GM23338 (cell line): ENCODE measurements at regions not wholly inside any gene's neighbourhood (a gene's known extent, or its start where the extent isn't known, plus 50 kb on each side); places are given as distances from the start of the nearest gene placed in this dataset.

Source experiments
- ATAC-seq: fragments of 200-7000 bp; cut with Tn5 transposase; 3 replicates; pipeline ENCODE4 v1.9.1; 2020
- DNase-seq: peaks from one replicate; pipeline ENCODE4 v3.0.0-alpha.2; 2015; ENCODE audit warnings: low spot score
- H2AFZ ChIP-seq: fragments of 200-600 bp; sonication (generic); 2 replicates; pipeline ENCODE4 v1.8.0; 2016; ENCODE audit warnings: antibody characterized with exemption, mild to moderate bottlenecking, moderate library complexity
- H3F3A ChIP-seq: fragments of 200-600 bp; sonication (generic); replicated peaks from 2 replicates; pipeline ENCODE4 v1.8.0; 2017; ENCODE audit warnings: antibody characterized with exemption, mixed run types, low read depth
- H3K27ac ChIP-seq: fragments of 200-600 bp; sonication (generic); 2 replicates; pipeline ENCODE4 v1.6.1; 2016; ENCODE audit warnings: low read depth
- H3K27me3 ChIP-seq: fragments of 200-600 bp; sonication (generic); 2 replicates; pipeline ENCODE4 v1.8.0; 2016; ENCODE audit warnings: mild to moderate bottlenecking, mixed run types, moderate library complexity; ENCODE audit not compliant: insufficient read depth
- H3K36me3 ChIP-seq: fragments of 200-600 bp; sonication (generic); 2 replicates; pipeline ENCODE4 v1.8.0; 2016; ENCODE audit warnings: mild to moderate bottlenecking; ENCODE audit not compliant: insufficient read depth
- H3K4me1 ChIP-seq: fragments of 200-600 bp; sonication (generic); 2 replicates; pipeline ENCODE4 v1.8.0; 2016; ENCODE audit warnings: mild to moderate bottlenecking, moderate library complexity; ENCODE audit not compliant: insufficient read depth
- H3K4me2 ChIP-seq: fragments of 200-600 bp; sonication (generic); 2 replicates; pipeline ENCODE4 v1.7.1; 2017; ENCODE audit warnings: mixed run types
- H3K4me3 ChIP-seq: fragments of 200-600 bp; sonication (generic); 2 replicates; pipeline ENCODE4 v1.6.1; 2016; ENCODE audit warnings: mixed run types
- H3K79me2 ChIP-seq: fragments of 200-600 bp; sonication (generic); replicated peaks from 2 replicates; pipeline ENCODE4 v1.8.0; 2017; ENCODE audit warnings: mild to moderate bottlenecking; ENCODE audit not compliant: insufficient read depth
- H3K9me2 ChIP-seq: fragments of 200-600 bp; sonication (generic); 2 replicates; pipeline ENCODE4 v1.8.0; 2017; ENCODE audit not compliant: insufficient read depth
- H4K20me1 ChIP-seq: fragments of 200-600 bp; sonication (generic); replicated peaks from 2 replicates; pipeline ENCODE4 v1.8.0; 2017; ENCODE audit warnings: mild to moderate bottlenecking; ENCODE audit not compliant: insufficient read depth
- H3K27ac Mint-ChIP-seq: 2 replicates; pipeline ENCODE4 v1.8.0; 2020; ENCODE audit warnings: inconsistent platforms, mild to moderate bottlenecking, moderate library complexity, mixed read lengths
- H3K27me3 Mint-ChIP-seq: 3 replicates; pipeline ENCODE4 v1.8.0; 2022; ENCODE audit warnings: low read depth, mild to moderate bottlenecking, moderate library complexity, mixed read lengths, inconsistent platforms; ENCODE audit not compliant: insufficient read depth, poor library complexity
- H3K36me3 Mint-ChIP-seq: 3 replicates; pipeline ENCODE4 v1.8.0; 2021; ENCODE audit warnings: low read depth, mild to moderate bottlenecking, inconsistent platforms, moderate library complexity, mixed read lengths
- H3K4me1 Mint-ChIP-seq: 3 replicates; pipeline ENCODE4 v1.8.0; 2020; ENCODE audit warnings: mild to moderate bottlenecking, inconsistent platforms, mixed read lengths
- H3K4me3 Mint-ChIP-seq: 3 replicates; pipeline ENCODE4 v1.8.0; 2021; ENCODE audit warnings: moderate library complexity, mild to moderate bottlenecking, inconsistent platforms, mixed read lengths
- H3K9me3 Mint-ChIP-seq: 3 replicates; pipeline ENCODE4 v1.8.0; 2020; ENCODE audit warnings: moderate library complexity, mild to moderate bottlenecking, inconsistent platforms, mixed read lengths
- CREB1 ChIP-seq: fragments of 250-450 bp; sonication (Bioruptor Pico); IDR thresholded peaks from 2 replicates; pipeline ENCODE4 v1.5.0; 2020; ENCODE audit warnings: low read depth, mild to moderate bottlenecking, moderate library complexity
- EZH2 ChIP-seq: fragments of 200-600 bp; sonication (generic); IDR thresholded peaks from one replicate; pipeline ENCODE4 v1.8.0; 2017; ENCODE audit warnings: antibody characterized with exemption, mild to moderate bottlenecking, low read depth; ENCODE audit not compliant: unreplicated experiment
- EZH2phosphoT487 ChIP-seq: fragments of 200-600 bp; sonication (generic); IDR thresholded peaks from one replicate; pipeline ENCODE4 v1.8.1; 2018; ENCODE audit warnings: antibody characterized with exemption; ENCODE audit not compliant: unreplicated experiment
- JUNB ChIP-seq: IDR thresholded peaks from one replicate; pipeline ENCODE4 v1.6.1; 2016; ENCODE audit warnings: antibody characterized with exemption; ENCODE audit not compliant: unreplicated experiment
- NANOG ChIP-seq: IDR thresholded peaks from 2 replicates; pipeline ENCODE4 v1.6.1; 2016; ENCODE audit warnings: antibody characterized with exemption, borderline replicate concordance
- POLR2AphosphoS5 ChIP-seq: IDR thresholded peaks from 2 replicates; pipeline ENCODE4 v1.6.1; 2016; ENCODE audit warnings: antibody characterized with exemption, low read depth
- STAT1 ChIP-seq: IDR thresholded peaks from one replicate; pipeline ENCODE4 v1.6.1; 2016; ENCODE audit warnings: antibody characterized with exemption; ENCODE audit not compliant: unreplicated experiment
- ZNF331 ChIP-seq: fragments of 250-450 bp; sonication (Bioruptor Pico); IDR thresholded peaks from 2 replicates; pipeline ENCODE4 v1.5.0; 2020; ENCODE audit warnings: low read depth, mild to moderate bottlenecking, moderate library complexity
- ZNF462 ChIP-seq: fragments of 250-450 bp; sonication (Bioruptor Pico); IDR thresholded peaks from 2 replicates; pipeline ENCODE4 v1.5.0; 2020; ENCODE audit warnings: mild to moderate bottlenecking, moderate library complexity
- TF ChIP-seq, protein P1 (sequence below), 2 experiments: fragments of 200-600 bp in 1 of 2; sonication (generic) in 1 of 2; conservative IDR thresholded peaks; 2 replicates each; pipeline versions ENCODE4 v1.5.1 to v1.6.1; 2016 to 2017; ENCODE audit warnings: antibody characterized with exemption in 2 of 2, low read depth in 2 of 2, mild to moderate bottlenecking in 2 of 2, moderate library complexity in 1 of 2
- TF ChIP-seq, protein P2 (sequence below): IDR thresholded peaks from one replicate; pipeline ENCODE4 v1.6.1; 2018; ENCODE audit warnings: antibody characterized with exemption; ENCODE audit not compliant: unreplicated experiment
- TF ChIP-seq, protein P3 (sequence below): IDR thresholded peaks from 2 replicates; pipeline ENCODE4 v1.6.1; 2016; ENCODE audit warnings: antibody characterized with exemption

DNA sequence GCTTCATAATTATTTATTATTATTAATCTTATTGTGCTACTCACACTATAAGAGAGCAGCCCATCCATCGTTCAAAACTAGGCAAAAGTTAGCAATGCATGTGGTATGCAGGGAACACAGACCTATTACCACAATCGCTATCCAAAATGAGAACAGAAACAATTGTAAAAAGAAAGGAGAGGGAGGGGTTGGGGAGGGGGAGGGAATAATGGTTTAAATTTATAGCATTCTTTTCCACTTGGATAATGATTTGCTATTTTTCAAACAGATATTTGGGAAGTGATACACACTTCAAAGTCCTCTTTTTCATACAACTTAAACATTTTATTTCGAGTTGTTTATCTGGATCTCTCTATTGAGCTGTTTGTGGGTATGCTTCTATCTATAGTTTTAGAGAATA lies 248.6 kb upstream of the SOX5 start:
- Mint-ChIP-seq H3K27ac (no peak overlapping the region), H3K27me3 (peaks cover 5% of the 10 kb centered on the region), H3K4me1 (peaks cover 11% of the 10 kb centered on the region; the same call in 2 of the 3 replicates), H3K4me3 (no peak overlapping the region), H3K9me3 (no peaks in the 10 kb centered on the region), H3K36me3 (no peaks in the 10 kb centered on the region)
- Histone ChIP-seq H3K4me1 (0 out of 2 replicates have a peak, but pooled peaks cover 5% of the 10 kb centered on the region), H3K4me2 (no peak overlapping the region), H3F3A (no peaks in the 10 kb centered on the region), H3K27me3 (no peaks in the 10 kb centered on the region), H3K36me3 (no peaks in the 10 kb centered on the region), H4K20me1 (no peaks in the 10 kb centered on the region), H2AFZ (no peak overlapping the region), H3K27ac (no peak overlapping the region), H3K9me2 (no peaks in the 10 kb centered on the region), H3K79me2 (no peaks in the 10 kb centered on the region), H3K4me3 (no peak overlapping the region)
- DNase-seq (no peak), ATAC-seq (no peak)
- TF ChIP-seq EZH2 (no peak), CREB1 (CRISPR knock-in tag) (no peak), STAT1 (no peak), NANOG (no peak), JUNB (no peak), ZNF331 (CRISPR knock-in tag) (no peak), ZNF462 (CRISPR knock-in tag) (no peak), EZH2phosphoT487 (no peak), POLR2AphosphoS5 (no peak)
- TF ChIP-seq, protein P1, sequence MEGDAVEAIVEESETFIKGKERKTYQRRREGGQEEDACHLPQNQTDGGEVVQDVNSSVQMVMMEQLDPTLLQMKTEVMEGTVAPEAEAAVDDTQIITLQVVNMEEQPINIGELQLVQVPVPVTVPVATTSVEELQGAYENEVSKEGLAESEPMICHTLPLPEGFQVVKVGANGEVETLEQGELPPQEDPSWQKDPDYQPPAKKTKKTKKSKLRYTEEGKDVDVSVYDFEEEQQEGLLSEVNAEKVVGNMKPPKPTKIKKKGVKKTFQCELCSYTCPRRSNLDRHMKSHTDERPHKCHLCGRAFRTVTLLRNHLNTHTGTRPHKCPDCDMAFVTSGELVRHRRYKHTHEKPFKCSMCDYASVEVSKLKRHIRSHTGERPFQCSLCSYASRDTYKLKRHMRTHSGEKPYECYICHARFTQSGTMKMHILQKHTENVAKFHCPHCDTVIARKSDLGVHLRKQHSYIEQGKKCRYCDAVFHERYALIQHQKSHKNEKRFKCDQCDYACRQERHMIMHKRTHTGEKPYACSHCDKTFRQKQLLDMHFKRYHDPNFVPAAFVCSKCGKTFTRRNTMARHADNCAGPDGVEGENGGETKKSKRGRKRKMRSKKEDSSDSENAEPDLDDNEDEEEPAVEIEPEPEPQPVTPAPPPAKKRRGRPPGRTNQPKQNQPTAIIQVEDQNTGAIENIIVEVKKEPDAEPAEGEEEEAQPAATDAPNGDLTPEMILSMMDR (conservative IDR thresholded peaks at IDR 0.05; ENCODE audit: low read depth in 2 of 2) = no peak
- TF ChIP-seq, protein P2, sequence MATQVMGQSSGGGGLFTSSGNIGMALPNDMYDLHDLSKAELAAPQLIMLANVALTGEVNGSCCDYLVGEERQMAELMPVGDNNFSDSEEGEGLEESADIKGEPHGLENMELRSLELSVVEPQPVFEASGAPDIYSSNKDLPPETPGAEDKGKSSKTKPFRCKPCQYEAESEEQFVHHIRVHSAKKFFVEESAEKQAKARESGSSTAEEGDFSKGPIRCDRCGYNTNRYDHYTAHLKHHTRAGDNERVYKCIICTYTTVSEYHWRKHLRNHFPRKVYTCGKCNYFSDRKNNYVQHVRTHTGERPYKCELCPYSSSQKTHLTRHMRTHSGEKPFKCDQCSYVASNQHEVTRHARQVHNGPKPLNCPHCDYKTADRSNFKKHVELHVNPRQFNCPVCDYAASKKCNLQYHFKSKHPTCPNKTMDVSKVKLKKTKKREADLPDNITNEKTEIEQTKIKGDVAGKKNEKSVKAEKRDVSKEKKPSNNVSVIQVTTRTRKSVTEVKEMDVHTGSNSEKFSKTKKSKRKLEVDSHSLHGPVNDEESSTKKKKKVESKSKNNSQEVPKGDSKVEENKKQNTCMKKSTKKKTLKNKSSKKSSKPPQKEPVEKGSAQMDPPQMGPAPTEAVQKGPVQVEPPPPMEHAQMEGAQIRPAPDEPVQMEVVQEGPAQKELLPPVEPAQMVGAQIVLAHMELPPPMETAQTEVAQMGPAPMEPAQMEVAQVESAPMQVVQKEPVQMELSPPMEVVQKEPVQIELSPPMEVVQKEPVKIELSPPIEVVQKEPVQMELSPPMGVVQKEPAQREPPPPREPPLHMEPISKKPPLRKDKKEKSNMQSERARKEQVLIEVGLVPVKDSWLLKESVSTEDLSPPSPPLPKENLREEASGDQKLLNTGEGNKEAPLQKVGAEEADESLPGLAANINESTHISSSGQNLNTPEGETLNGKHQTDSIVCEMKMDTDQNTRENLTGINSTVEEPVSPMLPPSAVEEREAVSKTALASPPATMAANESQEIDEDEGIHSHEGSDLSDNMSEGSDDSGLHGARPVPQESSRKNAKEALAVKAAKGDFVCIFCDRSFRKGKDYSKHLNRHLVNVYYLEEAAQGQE = no peak
- TF ChIP-seq, protein P3, sequence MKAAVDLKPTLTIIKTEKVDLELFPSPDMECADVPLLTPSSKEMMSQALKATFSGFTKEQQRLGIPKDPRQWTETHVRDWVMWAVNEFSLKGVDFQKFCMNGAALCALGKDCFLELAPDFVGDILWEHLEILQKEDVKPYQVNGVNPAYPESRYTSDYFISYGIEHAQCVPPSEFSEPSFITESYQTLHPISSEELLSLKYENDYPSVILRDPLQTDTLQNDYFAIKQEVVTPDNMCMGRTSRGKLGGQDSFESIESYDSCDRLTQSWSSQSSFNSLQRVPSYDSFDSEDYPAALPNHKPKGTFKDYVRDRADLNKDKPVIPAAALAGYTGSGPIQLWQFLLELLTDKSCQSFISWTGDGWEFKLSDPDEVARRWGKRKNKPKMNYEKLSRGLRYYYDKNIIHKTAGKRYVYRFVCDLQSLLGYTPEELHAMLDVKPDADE = no peak
